ENCODE measurements at regions not wholly inside any gene's neighbourhood (a gene's known extent, or its start where the extent isn't known, plus 50 kb on each side); places are given as distances from the start of the nearest gene placed in this dataset.
"Not testable (repeated sequence)": the region's sequence is repeated elsewhere in the genome, so short reads cannot be mapped to it uniquely, and the experiment has no call there.

DNA sequence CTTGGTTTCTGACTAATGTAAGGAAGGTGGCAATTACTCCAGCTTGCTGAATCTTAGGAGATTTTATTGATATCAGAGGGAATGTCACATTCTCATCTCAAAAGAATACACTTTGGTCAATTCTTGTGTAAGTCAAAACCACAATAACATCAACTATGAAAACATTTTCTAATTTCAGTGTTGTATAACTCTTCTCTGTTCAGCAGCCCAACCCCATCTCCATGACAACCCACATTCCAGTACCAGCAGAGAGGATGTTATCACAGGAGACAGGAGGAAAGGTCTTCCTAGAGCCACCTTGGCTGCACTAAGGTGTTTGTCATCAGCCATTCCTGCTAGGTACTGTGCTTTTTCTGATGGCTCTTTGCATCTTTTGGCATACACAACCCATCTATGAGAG lies 529.1 kb upstream of the BRINP1 start:
- DNase-seq, result no peak

DNA sequence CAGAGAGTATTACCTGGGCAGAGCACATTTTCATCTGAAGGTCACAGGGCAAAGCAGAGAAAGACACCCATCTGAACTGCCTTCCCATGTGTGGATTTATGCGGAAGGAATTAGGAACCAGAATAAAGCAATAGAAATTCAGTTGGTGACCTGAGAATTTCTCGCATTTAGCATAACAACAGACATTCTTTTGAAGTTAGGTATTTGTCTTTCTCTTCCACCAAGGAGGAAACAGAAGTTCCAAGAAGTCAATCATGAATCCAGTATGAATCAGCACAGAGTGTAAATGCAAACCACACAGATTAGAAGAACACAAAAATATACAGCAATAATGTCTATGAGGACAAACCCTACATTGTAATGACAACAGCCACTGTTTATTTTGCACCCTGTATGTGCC lies 515.2 kb upstream of the BRINP1 start:
- no peak for DNase-seq

DNA sequence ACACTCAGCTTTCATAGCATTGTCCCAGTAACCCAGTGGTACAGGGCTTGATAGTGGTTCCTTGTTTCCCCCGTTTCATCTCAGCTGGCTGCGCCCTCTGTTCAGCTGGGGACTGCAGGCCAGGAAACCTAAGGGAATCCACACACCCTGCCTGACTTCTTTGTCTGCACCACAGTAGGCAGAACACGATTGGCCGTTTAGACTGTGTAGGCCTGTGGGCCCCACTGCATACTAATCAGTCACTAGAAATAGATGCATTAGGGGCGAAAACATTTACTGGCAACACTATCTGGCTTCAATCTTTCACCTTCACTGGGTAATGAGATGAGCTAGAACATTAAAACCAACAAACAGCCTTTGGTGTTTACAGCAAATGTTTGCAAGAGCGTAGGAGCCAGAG lies 512.7 kb upstream of the BRINP1 start:
- no peak for DNase-seq

DNA sequence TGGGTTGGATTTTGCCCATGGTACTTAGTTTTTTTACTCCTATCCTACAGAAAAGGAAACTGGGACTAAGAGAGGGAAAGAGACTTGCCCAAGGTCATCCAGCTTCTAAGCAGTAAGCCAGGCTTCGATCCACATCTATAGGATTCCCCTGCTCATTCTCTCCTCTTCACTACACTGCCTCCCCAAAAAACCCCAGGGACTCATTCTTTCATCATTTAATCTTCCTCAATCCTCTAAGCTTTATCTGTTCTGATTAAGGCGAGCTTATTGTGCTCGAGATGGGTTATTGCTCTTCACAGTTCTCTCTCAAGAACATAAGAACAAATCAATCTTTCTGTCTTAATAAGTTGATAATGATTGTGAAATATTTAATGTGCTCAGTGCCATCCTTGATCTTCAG lies 511.1 kb upstream of the BRINP1 start:
- DNase-seq, result no peak

DNA sequence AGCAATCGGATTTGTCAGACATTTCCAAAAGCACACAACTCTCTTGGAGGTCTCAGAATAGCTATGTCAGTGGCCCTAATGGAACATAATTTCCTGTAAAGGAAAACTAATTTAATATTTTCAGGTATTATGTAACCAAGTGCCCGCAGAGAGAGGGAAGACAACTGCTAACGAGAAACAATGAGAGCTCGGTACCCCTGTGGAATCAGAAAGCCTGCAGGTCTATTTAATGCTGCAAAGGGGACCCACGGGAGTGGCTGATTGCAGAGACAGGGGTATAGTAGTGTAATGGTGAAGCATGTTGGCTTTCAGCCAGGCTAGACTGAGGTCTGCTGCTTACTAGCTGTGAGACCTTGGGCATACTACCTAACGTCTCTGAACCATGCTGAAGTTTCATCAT lies 508.1 kb upstream of the BRINP1 start:
- no peak for DNase-seq

DNA sequence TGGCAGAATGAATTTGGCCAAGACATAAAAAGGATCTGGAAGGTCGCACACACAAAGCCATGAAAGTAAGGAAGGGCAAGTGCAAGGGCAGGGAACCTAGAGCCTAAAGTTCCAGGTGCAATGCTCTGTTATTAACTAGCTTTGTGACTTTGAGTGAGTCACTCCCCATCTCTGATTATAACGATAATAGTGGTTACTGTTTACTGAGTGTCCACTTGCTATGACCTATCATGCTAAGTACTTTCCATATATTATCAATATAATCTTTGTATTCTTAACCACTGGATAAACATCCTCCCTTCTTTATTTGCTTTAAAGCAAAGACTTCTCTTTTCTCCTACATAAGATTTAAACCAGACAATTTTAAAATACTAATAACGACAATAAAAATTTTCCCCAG lies 504.6 kb upstream of the BRINP1 start:
- no peak for DNase-seq

DNA sequence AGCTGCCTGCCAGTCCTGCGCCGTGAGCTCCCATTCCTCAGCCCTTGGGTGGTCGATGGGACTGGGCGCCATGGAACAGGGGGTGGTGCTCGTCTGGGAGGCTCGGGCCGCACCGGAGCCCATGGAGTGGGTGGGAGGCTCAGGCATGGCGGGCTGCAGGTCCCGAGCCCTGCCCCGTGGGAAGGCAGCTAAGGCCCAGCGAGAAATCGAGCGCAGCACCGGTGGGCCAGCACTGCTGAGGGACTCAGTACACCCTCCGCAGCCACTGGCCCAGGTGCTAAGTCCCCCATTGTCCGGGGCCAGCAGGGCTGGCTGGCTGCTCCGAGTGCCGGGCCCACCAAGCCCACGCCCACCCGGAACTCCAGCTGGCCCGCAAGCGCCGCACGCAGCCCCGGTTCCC lies 501.0 kb upstream of the BRINP1 start:
- DNase-seq, result not testable (repeated sequence)

DNA sequence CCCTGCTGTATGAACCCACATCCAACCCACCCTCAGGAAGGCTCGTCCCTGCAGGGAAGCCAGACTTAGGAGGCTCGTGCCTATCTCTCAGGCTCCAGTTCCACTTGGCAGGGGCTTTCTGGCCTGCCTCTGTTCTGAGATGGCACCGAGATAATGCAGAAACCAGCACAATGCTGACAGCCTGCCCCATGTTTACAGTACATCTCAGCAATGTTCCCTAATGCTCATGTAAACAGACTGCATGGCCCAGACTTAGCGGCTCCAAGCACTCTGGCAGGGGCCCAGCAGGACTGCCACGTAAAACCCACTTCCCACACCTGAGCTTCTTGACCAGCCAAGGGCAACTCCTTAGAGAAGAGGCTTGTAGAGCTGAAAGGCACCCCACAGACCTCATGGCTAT lies 499.5 kb upstream of the BRINP1 start:
- no peak for DNase-seq

DNA sequence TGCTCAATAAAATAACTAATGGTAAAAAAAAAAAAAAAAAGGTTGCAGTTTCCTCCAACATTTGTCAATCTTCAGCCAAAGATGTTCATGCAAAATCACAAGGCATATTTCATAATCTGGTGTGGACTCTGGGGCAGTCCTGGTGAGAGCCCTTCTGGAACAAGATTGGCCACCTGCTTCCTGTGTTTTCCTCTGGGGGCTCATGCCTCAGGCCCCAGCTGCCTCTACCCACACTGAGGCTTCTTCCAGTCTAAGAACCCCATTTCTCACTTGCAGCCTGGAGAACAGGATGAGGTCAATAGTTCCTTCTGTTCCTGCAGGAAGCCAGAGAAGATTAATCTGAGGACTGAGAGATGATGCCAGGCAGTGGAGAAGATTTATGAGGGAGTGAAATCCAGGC lies 492.6 kb upstream of the BRINP1 start:
- DNase-seq, result no peak

DNA sequence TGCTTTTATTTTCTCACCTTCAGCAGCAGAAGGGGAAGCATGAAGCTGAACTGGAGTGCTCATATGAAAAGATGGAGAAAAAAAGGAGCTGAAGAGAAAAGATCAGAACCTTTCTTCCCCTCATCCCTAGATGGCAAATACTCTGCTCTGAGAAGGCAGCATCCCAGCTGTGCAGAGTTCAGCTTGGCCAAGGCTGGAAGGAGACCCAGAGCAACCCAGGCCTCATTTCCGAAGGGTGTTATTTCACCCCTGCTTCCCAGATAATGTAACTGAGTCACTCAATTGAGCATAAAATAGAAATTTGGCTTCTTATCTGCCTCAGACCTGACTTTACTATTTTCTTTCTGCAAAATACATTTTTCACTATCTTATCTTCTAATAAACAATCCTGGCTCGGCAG lies 489.9 kb upstream of the BRINP1 start:
- no peak for DNase-seq

DNA sequence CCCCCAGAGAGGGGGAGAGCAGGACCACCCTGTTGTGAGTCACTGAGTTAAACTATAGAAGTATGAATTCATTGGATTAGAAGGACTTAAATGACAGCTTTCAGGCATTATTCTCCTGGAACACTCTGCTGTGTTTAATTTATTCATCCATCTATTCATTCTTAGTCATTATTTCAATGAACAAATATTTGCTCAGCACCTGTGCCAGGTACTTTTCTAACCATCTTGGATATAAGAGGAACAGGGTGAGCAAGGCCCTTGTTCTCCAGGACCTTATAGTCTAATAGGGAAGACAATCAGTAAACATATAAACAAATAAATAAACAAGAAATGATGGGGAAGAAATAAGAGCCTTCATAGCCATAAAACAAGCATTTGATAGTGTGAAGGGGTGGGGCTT lies 483.9 kb upstream of the BRINP1 start:
- no peak for DNase-seq

DNA sequence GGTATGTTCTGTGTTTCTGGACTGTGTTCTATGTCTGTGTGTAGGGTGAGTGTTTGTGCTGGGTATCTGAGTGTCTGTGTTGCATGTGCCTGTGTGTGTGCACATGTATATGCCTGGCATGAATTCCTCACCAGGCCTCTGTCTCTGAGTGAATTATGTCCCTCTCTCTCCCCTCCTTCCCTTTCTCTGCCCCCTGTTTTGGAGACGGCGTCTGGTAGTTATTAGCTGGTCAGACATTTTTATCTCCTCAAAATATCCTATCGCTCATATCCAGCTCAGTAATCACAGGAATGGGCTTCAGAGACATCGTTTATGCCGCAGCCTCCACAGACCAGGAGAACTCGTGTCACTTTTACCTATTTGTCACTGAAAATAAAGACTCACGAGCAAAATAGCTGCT lies 483.2 kb upstream of the BRINP1 start:
- no peak for DNase-seq

DNA sequence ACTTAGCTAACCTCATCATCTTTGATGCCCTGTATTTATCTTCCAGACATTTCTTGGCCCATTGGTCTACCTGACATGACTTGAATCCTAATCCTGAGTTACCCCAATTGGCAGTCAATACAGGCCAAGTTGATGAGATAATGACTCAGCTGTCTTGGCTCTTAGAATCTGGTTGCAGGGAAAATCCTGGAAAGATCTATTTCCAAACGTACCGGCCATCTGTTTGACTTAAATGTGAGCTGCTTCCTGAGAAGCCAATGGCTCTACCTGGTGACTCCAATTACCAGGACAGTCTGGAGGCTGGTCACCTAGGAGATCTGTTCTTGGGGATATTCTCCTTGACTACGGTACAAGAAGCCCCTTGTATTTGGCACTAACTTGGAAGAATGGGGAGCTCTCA lies 475.2 kb upstream of the BRINP1 start:
- DNase-seq, result no peak

DNA sequence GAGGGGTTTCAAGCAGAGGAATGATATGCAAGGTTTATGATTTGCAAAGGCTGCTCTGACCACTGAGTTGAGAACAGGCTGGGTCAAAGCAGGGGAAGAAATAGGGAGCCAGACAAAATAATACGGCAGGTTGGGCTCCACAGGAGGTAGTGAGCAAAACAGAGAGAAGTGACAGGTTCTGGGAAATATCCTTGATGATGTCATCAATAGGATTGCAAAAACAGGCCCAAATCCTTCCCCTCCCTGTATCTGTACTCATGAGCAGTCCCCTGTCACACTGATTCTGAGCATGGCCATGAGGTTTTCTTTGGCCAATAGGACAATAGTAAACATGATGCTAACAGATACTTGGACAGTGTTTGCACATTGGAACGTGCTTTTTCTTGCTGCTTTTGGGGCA lies 471.8 kb upstream of the BRINP1 start:
- DNase-seq, result no peak

DNA sequence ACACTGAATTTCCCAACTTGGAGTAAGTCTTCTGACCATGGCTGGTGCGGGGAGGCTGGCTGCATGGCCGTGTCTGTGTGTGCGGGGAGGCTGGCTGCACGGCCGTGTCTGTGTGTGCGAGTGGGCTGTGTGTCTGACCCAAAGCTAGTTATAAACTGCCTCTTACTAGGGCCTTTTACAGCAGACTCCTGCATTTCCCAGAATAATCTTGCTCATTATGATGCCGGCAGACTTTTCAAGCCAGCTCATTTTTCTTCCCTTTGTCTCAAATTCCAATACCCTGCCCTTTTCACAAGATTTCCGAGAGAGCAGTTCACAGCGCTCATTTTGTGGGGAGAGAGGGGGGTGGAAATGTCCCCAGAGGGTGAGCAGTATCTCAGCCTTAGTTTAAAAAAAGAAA lies 470.7 kb upstream of the BRINP1 start:
- DNase-seq, result no peak

DNA sequence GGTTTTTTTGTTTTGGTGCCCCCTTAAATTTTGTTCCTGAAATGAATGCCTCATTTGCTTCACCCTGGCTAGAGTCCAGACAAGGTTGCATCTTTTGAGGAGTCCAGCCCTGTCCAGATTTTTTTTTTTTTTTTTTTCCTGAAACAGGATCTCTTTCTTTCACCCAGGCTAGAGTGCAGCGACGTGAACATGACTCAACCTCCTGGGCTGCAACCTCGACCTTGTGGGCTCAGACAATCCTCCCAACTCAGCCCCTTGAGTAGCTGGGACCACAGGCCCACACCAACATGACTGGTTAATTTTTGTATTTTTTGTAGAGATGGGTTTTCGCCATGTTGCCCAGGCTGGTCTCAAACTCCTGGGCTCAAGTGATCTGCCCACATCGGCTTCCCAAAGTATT lies 469.0 kb upstream of the BRINP1 start:
- DNase-seq, result no peak

DNA sequence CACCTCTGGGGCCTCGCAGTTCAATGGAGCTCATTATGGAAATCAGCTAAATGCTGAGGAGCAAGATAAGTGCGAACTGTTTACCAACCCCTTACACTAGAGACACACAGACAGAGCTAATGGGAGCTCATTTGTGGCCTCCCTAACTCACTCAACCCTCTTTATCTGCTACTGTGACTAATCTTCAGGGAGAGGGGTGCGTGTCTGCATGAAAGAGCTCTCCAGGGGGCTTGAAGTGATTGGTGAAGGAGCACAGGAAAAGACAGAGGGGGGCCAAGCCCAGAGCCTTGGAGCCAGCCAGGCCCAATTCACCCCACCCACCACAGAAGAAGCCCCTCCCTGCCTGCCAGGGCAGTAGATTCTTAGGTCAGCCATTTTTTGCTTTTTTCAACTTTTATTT lies 466.8 kb upstream of the BRINP1 start:
- DNase-seq, result no peak

DNA sequence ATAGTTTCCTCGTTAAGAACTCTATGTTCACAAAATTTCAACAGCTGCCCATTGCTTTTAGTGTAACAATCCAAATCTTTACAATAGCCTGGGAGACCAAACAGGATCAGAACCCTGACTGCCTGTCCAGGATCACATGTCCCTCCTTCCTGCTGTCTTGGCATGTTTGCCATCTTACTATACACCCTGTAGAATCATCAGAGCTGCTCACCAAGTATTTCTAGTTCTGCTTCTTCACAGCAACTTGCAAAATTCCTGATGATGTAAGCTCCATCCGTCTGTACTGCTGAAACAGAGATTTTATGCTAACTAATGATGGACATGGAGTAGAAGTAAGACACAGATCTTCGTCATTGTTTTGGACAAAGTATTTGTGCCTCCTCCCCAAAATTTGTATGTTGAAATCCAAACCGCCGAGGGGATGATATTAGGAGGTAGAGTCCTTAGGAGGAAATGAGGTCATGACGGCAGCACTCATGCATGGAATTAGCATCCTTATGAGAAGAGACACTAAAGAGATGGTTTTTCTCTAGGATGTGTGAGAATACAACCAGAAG lies 464.9 kb upstream of the BRINP1 start:
- DNase-seq, result no peak

DNA sequence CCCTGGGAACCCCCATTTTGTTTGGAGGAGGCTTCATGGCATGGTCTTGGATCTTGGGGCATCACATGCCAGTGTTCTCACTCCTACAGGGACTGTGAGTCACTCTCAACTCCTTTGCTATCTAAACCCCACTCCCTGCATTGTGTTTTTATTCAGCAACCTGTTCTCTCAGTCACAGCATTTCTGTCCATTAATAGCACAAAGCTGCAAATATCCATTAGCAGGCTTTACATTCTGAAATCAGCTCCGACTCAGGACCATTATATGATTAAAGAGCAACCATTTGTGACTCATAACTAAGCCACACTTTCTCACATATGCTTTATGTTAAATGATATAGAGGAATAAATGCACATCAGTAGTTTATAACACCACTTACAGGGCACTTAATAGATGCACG lies 462.1 kb upstream of the BRINP1 start:
- DNase-seq, result no peak

DNA sequence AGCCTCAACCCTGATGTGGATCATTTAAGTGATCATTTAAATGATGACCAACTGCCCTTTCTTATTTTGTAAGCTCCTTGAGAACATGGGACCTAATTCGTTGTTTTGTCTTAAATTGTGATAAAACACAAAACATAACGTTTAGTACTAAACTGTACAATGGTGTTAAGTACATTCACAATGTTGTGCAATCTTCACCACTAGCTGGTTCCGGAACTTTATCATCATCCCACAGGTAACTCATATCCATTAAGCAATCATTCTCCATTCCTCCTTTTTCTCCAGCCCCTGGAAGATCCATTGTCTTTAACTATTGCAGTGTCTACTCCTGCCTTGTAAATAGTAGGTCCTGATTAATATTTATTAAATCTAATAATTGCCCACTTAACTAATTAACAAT lies 460.5 kb upstream of the BRINP1 start:
- DNase-seq, result no peak

DNA sequence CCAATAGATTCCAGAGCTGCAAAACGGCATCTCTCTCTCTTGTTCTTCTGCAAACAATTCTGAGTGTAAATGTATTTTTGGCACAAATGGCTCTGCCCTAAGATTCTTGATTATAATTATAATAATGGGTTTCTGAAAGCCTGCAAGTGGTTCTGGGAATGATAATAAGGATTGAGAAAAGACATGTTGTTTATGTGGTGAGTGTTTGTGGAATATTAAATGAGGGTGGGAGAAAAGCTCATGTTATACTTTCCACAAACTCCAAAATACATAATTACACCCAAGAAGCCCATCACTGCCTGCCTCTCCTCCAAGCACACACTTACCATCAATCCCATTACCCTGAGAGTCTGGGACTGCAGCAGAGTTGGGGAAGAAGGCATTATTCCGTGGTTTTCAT lies 460.0 kb upstream of the BRINP1 start:
- no peak for DNase-seq

DNA sequence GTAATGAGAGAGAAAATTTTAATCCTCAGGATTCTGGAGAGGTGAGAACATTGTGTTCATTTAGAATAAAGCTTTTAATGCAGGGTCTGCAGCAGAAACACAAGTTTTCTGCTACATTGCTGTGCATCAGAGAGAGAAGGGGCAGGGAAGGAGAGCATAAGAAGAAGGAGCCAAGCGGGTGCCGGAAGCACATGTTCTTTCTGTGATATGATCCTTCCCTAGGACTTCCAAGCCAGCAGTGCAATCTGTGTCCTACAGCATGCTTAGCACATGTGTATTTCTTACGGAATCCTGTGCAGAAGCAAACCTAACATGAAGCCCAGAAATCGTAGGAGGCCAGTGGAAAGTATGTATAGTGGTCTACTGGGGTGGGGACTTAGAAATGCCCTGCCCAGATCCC lies 458.3 kb upstream of the BRINP1 start:
- DNase-seq, result no peak

DNA sequence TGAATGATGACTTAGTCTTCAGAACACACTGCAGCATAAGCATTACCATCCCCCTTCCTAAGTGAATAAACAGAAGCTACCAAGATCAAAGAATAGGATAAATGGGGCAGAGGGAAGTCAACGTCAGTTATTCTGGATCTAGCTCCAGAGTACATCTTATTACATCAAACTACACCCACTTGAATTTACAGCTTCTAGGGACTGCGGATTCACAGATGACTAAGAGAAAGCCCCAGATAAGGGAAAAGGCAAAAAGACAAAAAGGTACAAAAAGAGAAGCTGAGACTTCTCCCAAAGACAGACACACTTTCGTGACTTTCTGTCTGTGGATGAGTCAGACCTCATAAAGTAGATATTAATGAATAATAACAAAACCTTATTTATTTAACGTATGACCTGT lies 457.9 kb upstream of the BRINP1 start:
- DNase-seq, result no peak

DNA sequence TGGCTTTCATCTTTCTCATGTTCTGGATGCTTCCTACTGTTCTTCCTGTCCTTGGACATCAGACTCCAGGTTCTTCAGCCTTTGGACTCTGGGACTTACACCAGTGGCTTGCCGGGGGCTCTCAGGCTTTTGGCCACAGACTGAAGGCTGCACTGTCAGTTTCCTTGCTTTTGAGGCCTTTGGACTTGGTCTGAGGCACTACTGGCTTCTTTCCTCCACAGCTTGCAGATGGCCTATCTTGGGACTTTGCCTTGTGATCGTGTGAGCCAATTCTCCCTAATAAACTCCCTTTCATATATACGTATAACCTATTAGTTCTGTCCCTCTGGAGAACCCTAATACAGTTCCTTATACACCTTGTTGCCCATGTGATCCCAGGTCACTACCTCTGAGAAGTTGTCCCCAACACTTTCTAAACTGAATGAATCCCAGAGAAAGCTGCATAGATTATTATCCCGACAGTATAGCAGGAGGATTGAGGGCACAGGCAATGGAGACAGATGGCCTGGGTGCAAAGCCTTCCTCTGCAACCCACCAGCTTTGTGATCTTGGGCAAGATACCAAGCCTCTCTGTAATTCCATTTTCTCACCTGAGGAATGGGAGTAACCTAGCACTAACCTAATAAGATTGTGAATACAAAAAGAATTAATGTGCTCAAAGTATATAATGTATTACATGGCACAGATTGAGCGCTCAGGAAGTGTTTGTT lies 449.6 kb upstream of the BRINP1 start:
- no peak for DNase-seq

DNA sequence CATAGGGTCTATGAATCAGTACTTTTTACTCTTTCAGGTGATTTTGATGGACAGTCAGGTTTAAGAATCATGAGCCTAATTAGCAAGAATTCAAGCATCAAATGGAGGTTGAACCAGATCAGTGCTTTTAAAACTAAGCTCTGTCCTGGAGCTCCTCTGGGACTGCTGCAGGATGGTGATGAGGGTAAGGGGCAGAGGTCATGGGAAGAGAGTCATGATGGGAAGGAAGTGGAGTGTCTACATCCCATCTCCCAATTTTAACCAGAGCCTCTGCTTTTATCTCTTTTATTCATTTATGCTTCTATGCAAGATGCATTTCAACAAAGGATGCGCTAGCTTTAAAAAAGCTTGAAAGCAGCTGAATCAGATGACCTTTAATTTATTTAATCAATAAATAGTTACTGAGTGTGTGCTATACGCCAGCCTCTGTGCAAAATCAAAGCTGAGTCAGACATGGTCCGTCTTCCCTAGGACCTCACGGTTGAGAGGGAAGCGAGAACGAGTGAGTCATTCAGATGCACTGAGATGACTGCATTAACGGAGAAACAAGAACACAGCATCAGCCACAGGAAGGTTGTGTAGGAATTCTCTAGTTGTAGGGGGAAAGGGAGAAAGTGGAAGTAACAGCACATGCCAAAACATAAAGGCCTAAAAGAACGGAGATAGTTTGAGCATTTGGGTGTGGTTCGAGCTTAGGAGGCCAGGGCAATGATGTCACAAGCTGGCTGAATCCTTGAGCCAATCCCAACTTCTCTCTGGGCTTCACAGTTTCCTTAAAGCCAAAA lies 441.6 kb upstream of the BRINP1 start:
- DNase-seq, result no peak

All from right hindlimb (tissue), 1 donor.